WTC11 (cell line): ENCODE measurements at regions not wholly inside any gene's neighbourhood (a gene's known extent, or its start where the extent isn't known, plus 50 kb on each side); places are given as distances from the start of the nearest gene placed in this dataset.

Source experiments
- ATAC-seq: fragments of 200-7000 bp; cut with Tn5 transposase; 2 replicates; pipeline ENCODE4 v1.10.0; 2021; ENCODE audit warnings: mild to moderate bottlenecking, moderate library complexity
- CTCF ChIA-PET: fragments of 300-600 bp; sonication (Branson Sonifier 250); formaldehyde crosslinking; loops from one replicate; lab custom pipeline; 2021; ENCODE audit warnings: antibody characterized with exemption; lab: Charles Lee
- POLR2A ChIA-PET: fragments of 350-600 bp; sonication (Branson Sonifier 250); formaldehyde crosslinking; loops from one replicate; lab custom pipeline; 2021; ENCODE audit warnings: antibody characterized with exemption; lab: Charles Lee
- DNase-seq: peaks from one replicate; pipeline ENCODE4 v3.0.0; 2021; ENCODE audit warnings: low spot score
- H3K27ac Mint-ChIP-seq: 2 replicates; pipeline ENCODE4 v1.8.0; 2021; ENCODE audit warnings: mixed read lengths
- H3K27me3 Mint-ChIP-seq: 2 replicates; pipeline ENCODE4 v1.8.0; 2021; ENCODE audit warnings: low read depth, mild to moderate bottlenecking, moderate library complexity, mixed read lengths
- H3K36me3 Mint-ChIP-seq: 2 replicates; pipeline ENCODE4 v1.8.0; 2021; ENCODE audit warnings: mixed read lengths
- H3K4me1 Mint-ChIP-seq: 2 replicates; pipeline ENCODE4 v1.8.0; 2022; ENCODE audit warnings: mixed read lengths
- H3K4me3 Mint-ChIP-seq: 2 replicates; pipeline ENCODE4 v1.8.0; 2021; ENCODE audit warnings: mild to moderate bottlenecking, moderate library complexity, mixed read lengths
- H3K9me3 Mint-ChIP-seq: 2 replicates; pipeline ENCODE4 v1.8.0; 2021; ENCODE audit warnings: mixed read lengths
- ARID4B ChIP-seq: sonication (generic); formaldehyde crosslinking; IDR thresholded peaks from 2 replicates; pipeline ENCODE4 v1.8.0; 2023; ENCODE audit warnings: missing genetic modification reagents, mild to moderate bottlenecking, borderline replicate concordance
- CBFB ChIP-seq: sonication (generic); formaldehyde crosslinking; IDR thresholded peaks from 2 replicates; pipeline ENCODE4 v1.8.1; 2022; ENCODE audit warnings: mild to moderate bottlenecking, low read depth, missing genetic modification reagents
- CTCF ChIP-seq: fragments of 200-600 bp; IDR thresholded peaks from 2 replicates; pipeline ENCODE4 v1.8.0; 2022; ENCODE audit warnings: antibody characterized with exemption
- E2F5 ChIP-seq: sonication (generic); formaldehyde crosslinking; IDR thresholded peaks from 2 replicates; pipeline ENCODE4 v1.8.1; 2022; ENCODE audit warnings: mild to moderate bottlenecking, moderate library complexity, missing genetic modification reagents
- ELF4 ChIP-seq: sonication (generic); formaldehyde crosslinking; IDR thresholded peaks from 2 replicates; pipeline ENCODE4 v1.8.1; 2022; ENCODE audit warnings: low read depth, mild to moderate bottlenecking, moderate library complexity, missing genetic modification reagents
- ESRRA ChIP-seq: sonication (generic); formaldehyde crosslinking; IDR thresholded peaks from 2 replicates; pipeline ENCODE4 v1.8.1; 2022; ENCODE audit warnings: mild to moderate bottlenecking, missing genetic modification reagents, borderline replicate concordance
- FOXK1 ChIP-seq: sonication (generic); formaldehyde crosslinking; IDR thresholded peaks from 2 replicates; pipeline ENCODE4 v1.8.0; 2022; ENCODE audit warnings: mild to moderate bottlenecking, moderate library complexity, missing genetic modification reagents
- HMGXB4 ChIP-seq: sonication (generic); formaldehyde crosslinking; IDR thresholded peaks from 2 replicates; pipeline ENCODE4 v1.8.1; 2023; ENCODE audit warnings: mild to moderate bottlenecking, moderate library complexity, missing genetic modification reagents
- MYBL2 ChIP-seq: sonication (generic); formaldehyde crosslinking; IDR thresholded peaks from 2 replicates; pipeline ENCODE4 v1.8.1; 2023; ENCODE audit warnings: mild to moderate bottlenecking, moderate library complexity, missing genetic modification reagents
- NR1H2 ChIP-seq: sonication (generic); formaldehyde crosslinking; IDR thresholded peaks from 2 replicates; pipeline ENCODE4 v1.9.0; 2021; ENCODE audit warnings: mild to moderate bottlenecking, moderate library complexity, missing genetic modification reagents
- NR3C1 ChIP-seq: sonication (generic); formaldehyde crosslinking; conservative IDR thresholded peaks from 2 replicates; pipeline ENCODE4 v1.8.1; 2023; ENCODE audit warnings: low read depth, mild to moderate bottlenecking, missing genetic modification reagents
- PREB ChIP-seq: sonication (generic); formaldehyde crosslinking; IDR thresholded peaks from 2 replicates; pipeline ENCODE4 v1.8.1; 2022; ENCODE audit warnings: mild to moderate bottlenecking, missing genetic modification reagents, moderate library complexity, borderline replicate concordance
- ZBTB43 ChIP-seq: sonication (generic); formaldehyde crosslinking; IDR thresholded peaks from 2 replicates; pipeline ENCODE4 v1.8.1; 2023; ENCODE audit warnings: mild to moderate bottlenecking, missing genetic modification reagents
- ZMAT4 ChIP-seq: fragments of 250-450 bp; sonication (Bioruptor Pico); IDR thresholded peaks from 2 replicates; pipeline ENCODE4 v1.9.0; 2021; ENCODE audit warnings: mild to moderate bottlenecking
- ZNF219 ChIP-seq: sonication (generic); formaldehyde crosslinking; IDR thresholded peaks from 2 replicates; pipeline ENCODE4 v1.8.0; 2023; ENCODE audit warnings: missing genetic modification reagents, mild to moderate bottlenecking, borderline replicate concordance

GRCh38 chr1:200248541-200248940 lies 161.3 kb downstream of the ZNF281 start:
- CTCF ChIA-PET: no interaction called here
- ATAC-seq (no peak), DNase-seq (no peak)
- no peaks in the 10 kb centered on the region for H3K9me3 Mint-ChIP-seq
- H3K36me3 Mint-ChIP-seq: no peaks in the 10 kb centered on the region
- H3K4me3 Mint-ChIP-seq: no peak overlapping the region
- no peaks in the 10 kb centered on the region for H3K27me3 Mint-ChIP-seq
- TF ChIP-seq ZNF219 (CRISPR knock-in tag) (no peak), FOXK1 (no peak), NR3C1 (CRISPR knock-in tag) (no peak), CTCF (no peak), E2F5 (CRISPR knock-in tag) (no peak), PREB (CRISPR knock-in tag) (no peak), ARID4B (CRISPR knock-in tag) (no peak), HMGXB4 (CRISPR knock-in tag) (no peak), ESRRA (CRISPR knock-in tag) (no peak), MYBL2 (no peak), CBFB (CRISPR knock-in tag) (no peak), ELF4 (CRISPR knock-in tag) (no peak), NR1H2 (CRISPR knock-in tag) (no peak), ZMAT4 (CRISPR knock-in tag) (no peak), ZBTB43 (no peak)
- POLR2A ChIA-PET: no interaction called here
- H3K4me1 Mint-ChIP-seq: peaks cover 22% of the 10 kb centered on the region
- H3K27ac Mint-ChIP-seq: peak overlapping the region; percentile 69
